ENCODE measurements at regions not wholly inside any gene's neighbourhood (a gene's known extent, or its start where the extent isn't known, plus 50 kb on each side); places are given as distances from the start of the nearest gene placed in this dataset.

- TF ChIP-seq POLR2AphosphoS5 (IDR thresholded peaks at IDR 0.05; ENCODE audit: low read depth, low read length) = no peak
- TF ChIP-seq POLR2A (IDR thresholded peaks at IDR 0.05; ENCODE audit: low read depth, low read length) = no peak
- no peak for TF ChIP-seq TAF1 (IDR thresholded peaks at IDR 0.05; ENCODE audit: borderline replicate concordance, low read depth, low read length)
- DNase-seq (ENCODE audit: insufficient read length) (no peak), FAIRE-seq (no peak)
Observed at GRCh38 chr17:71213936-71214335, 906.9 kb upstream of the SOX9 start.

DNA sequence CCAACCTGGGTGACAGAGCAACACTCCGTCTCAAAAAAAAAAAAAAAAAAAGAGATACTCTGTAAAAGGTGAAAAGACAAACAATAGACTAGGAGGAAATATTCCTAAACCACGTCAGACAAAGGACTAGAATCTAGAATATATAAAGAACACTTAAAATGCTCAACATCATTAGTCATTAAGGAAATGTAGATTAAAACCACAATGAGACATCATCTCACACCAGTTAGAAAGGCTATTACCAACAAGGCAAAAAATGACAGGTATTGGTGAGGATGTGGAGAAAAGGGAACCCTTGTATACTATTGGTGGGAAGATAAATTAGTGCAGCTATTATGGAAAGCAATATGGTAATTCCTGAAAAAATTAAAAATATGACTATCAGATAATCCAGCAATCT is 903.1 kb upstream of the SOX9 start:
- FAIRE-seq (no peak), DNase-seq (ENCODE audit: insufficient read length) (no peak)
- no peak for TF ChIP-seq POLR2AphosphoS5 (IDR thresholded peaks at IDR 0.05; ENCODE audit: low read depth, low read length)
- TF ChIP-seq POLR2A (IDR thresholded peaks at IDR 0.05; ENCODE audit: low read depth, low read length) = no peak
- TF ChIP-seq TAF1 (IDR thresholded peaks at IDR 0.05; ENCODE audit: borderline replicate concordance, low read depth, low read length) = no peak

DNA sequence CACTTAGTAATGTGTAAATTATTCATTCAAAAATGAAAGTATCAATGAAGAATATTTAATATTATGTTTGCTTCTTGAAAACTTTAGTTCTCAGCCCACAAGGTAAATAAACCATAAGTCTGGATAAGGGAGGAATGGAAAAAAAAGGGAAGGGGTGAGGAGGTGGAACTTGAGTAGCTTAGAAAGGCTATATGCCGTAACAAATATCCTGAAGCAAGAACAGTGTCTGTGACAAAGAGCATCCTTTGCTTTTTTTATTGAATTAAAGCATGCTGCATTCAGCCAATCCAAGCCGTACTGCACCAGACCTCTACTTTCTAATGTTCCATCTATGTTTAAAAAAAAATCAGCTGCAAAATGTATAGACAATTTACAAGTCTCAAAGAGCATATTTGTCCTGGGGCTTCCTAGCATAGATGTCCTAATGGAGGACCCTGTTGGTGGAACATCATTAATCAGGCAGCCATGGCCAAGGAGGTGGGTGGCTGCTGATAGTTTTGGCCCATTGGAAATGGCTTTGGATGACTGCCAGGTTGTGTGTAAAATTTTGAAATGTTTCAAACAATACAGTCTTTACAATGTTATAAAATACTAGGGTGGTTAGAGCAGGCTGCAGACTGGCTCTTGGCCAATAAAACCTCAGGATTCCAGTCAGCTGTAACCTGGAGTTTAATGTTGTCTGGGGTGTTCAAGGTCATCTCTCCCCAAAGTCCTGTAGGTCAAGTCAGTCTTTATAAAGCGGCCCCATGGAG is 895.8 kb upstream of the SOX9 start:
- TF ChIP-seq POLR2AphosphoS5 (IDR thresholded peaks at IDR 0.05; ENCODE audit: low read depth, low read length) (no peak), TAF1 (IDR thresholded peaks at IDR 0.05; ENCODE audit: borderline replicate concordance, low read depth, low read length) (no peak), POLR2A (IDR thresholded peaks at IDR 0.05; ENCODE audit: low read depth, low read length) (no peak)
- DNase-seq (ENCODE audit: insufficient read length) (no peak), FAIRE-seq (no peak)

DNA sequence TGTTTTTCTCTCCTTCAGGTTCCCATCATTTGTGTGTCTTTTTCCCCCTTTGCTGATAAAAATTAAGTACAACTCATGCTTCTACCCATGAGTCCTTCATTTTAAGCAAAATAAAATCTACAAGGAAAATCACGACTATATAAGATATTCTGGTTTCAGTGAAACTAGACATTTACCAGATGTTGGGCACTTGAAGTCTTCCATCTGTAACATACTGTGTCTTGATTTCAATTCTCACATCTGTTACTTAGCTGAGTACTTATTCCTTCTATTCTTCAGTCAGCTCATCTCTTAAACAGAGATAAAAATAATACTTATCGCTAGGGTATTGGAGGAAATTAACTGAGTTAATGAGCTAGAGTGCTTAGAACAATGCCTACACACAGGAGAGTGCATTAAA is 893.0 kb upstream of the SOX9 start:
- DNase-seq (ENCODE audit: insufficient read length) (no peak), FAIRE-seq (no peak)
- TF ChIP-seq TAF1 (IDR thresholded peaks at IDR 0.05; ENCODE audit: borderline replicate concordance, low read depth, low read length) (no peak), POLR2A (IDR thresholded peaks at IDR 0.05; ENCODE audit: low read depth, low read length) (no peak), POLR2AphosphoS5 (IDR thresholded peaks at IDR 0.05; ENCODE audit: low read depth, low read length) (no peak)

- DNase-seq (ENCODE audit: insufficient read length) (no peak), FAIRE-seq (no peak)
- TF ChIP-seq POLR2A (IDR thresholded peaks at IDR 0.05; ENCODE audit: low read depth, low read length) (no peak), TAF1 (IDR thresholded peaks at IDR 0.05; ENCODE audit: borderline replicate concordance, low read depth, low read length) (no peak)
Observed at GRCh38 chr17:71229070-71229469, 891.8 kb upstream of the SOX9 start.

GRCh38 chr17:71232801-71233559 is 887.8 kb upstream of the SOX9 start:
- TF ChIP-seq POLR2A (IDR thresholded peaks at IDR 0.05; ENCODE audit: low read depth, low read length) = no peak
- no peak for TF ChIP-seq POLR2AphosphoS5 (IDR thresholded peaks at IDR 0.05; ENCODE audit: low read depth, low read length)
- TF ChIP-seq TAF1 (IDR thresholded peaks at IDR 0.05; ENCODE audit: borderline replicate concordance, low read depth, low read length) = no peak
- DNase-seq (ENCODE audit: insufficient read length) (no peak), FAIRE-seq (no peak)

DNA sequence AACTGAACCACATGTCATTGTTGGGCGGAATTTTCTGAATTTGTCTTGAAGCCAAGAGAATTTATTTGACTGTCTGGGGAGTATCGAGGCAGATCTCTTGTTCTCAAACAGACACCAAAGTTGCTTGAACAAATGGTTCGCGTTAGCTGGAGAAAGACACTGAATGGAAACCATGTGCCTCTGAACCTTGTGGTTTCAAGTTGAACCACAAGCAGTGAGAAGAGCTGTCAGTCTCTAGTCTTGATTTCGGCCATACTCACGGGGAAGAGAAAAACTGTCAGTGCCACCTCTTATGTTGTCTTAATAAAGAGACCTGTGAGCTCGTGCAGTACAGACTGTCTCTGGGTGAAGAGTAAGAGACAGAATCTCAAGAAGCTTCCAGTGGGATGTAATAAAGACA is 886.5 kb upstream of the SOX9 start:
- TF ChIP-seq TAF1 (IDR thresholded peaks at IDR 0.05; ENCODE audit: borderline replicate concordance, low read depth, low read length) (no peak), POLR2A (IDR thresholded peaks at IDR 0.05; ENCODE audit: low read depth, low read length) (no peak), POLR2AphosphoS5 (IDR thresholded peaks at IDR 0.05; ENCODE audit: low read depth, low read length) (no peak)
- FAIRE-seq (no peak), DNase-seq (ENCODE audit: insufficient read length) (no peak)

GRCh38 chr17:71237903-71238538 is 882.8 kb upstream of the SOX9 start:
- no peak for FAIRE-seq
- no peak for DNase-seq (ENCODE audit: insufficient read length)

GRCh38 chr17:71247441-71248015 is 873.3 kb upstream of the SOX9 start:
- TF ChIP-seq POLR2AphosphoS5 (IDR thresholded peaks at IDR 0.05; ENCODE audit: low read depth, low read length) (no peak), POLR2A (IDR thresholded peaks at IDR 0.05; ENCODE audit: low read depth, low read length) (no peak), TAF1 (IDR thresholded peaks at IDR 0.05; ENCODE audit: borderline replicate concordance, low read depth, low read length) (no peak)
- no peak for FAIRE-seq

More at GRCh38 chr17:71237903-71238538, 882.8 kb upstream of the SOX9 start:
- TF ChIP-seq POLR2AphosphoS5 (IDR thresholded peaks at IDR 0.05; ENCODE audit: low read depth, low read length) = no peak
- no peak for TF ChIP-seq TAF1 (IDR thresholded peaks at IDR 0.05; ENCODE audit: borderline replicate concordance, low read depth, low read length)
- no peak for TF ChIP-seq POLR2A (IDR thresholded peaks at IDR 0.05; ENCODE audit: low read depth, low read length)

GRCh38 chr17:71251276-71251675 is 869.5 kb upstream of the SOX9 start:
- DNase-seq (ENCODE audit: insufficient read length) = no peak
- no peak for TF ChIP-seq POLR2AphosphoS5 (IDR thresholded peaks at IDR 0.05; ENCODE audit: low read depth, low read length)
- no peak for TF ChIP-seq TAF1 (IDR thresholded peaks at IDR 0.05; ENCODE audit: borderline replicate concordance, low read depth, low read length)
- TF ChIP-seq POLR2A (IDR thresholded peaks at IDR 0.05; ENCODE audit: low read depth, low read length) = no peak
- FAIRE-seq = no peak

More at GRCh38 chr17:71247441-71248015, 873.3 kb upstream of the SOX9 start:
- no peak for DNase-seq (ENCODE audit: insufficient read length)

- FAIRE-seq (no peak), DNase-seq (ENCODE audit: insufficient read length) (no peak)
- TF ChIP-seq POLR2A (IDR thresholded peaks at IDR 0.05; ENCODE audit: low read depth, low read length) = no peak
- TF ChIP-seq POLR2AphosphoS5 (IDR thresholded peaks at IDR 0.05; ENCODE audit: low read depth, low read length) = no peak
Observed at GRCh38 chr17:71251951-71252350, 868.9 kb upstream of the SOX9 start.
